ENCODE measurements at regions not wholly inside any gene's neighbourhood (a gene's known extent, or its start where the extent isn't known, plus 50 kb on each side); places are given as distances from the start of the nearest gene placed in this dataset.

DNA sequence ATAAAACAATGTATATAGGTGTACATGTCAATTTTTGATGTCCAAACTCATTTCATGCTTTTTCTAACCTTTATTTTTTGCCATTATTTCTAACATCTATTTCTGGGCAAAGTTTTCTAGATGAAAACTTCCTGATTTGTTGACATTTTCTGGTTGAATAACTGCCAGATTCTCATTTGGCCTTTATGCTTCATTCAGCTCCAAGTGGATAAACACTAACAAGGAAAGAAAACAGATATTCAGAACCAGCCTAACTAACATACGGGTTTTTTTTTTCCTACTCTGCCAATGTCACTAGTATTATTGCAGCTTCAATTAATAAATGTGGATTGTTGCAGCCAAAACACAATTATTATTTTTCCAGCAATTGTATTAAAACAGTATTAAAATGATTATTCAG, 50.9 kb upstream of the RAP1GDS1 start:
- H3K36me3 ChIP-seq (replicated peaks in 1 of 2; ENCODE audit: control insufficient read depth in 1 of 2, insufficient read depth in 2 of 2, low read length in 1 of 2), result no peaks in the 10 kb centered on the region
- no peaks in the 10 kb centered on the region for H4K20me1 ChIP-seq (ENCODE audit: insufficient read depth)
- no peaks in the 10 kb centered on the region for H3K27me3 ChIP-seq (ENCODE audit: insufficient read depth)
- H3K79me2 ChIP-seq (ENCODE audit: insufficient read depth), result no peaks in the 10 kb centered on the region
- H3K4me2 ChIP-seq, result no peak overlapping the region
- H3K4me1 ChIP-seq (ENCODE audit: control insufficient read depth in 1 of 2, insufficient read depth in 2 of 2, low read depth in 1 of 2, low read length in 1 of 2), result no peaks in the 10 kb centered on the region
- H3F3A ChIP-seq (replicated peaks; ENCODE audit: insufficient read depth), result no peaks in the 10 kb centered on the region
- POLR2A ChIA-PET, result no interaction called here
- H3K9me2 ChIP-seq, result no peaks in the 10 kb centered on the region
- 95% methylated on average over 1 of the region's 1 CpG for WGBS (ENCODE audit: low lambda C conversion rate)
- H3K27ac ChIP-seq (ENCODE audit: low read depth in 2 of 2, low read length in 1 of 2), result no peak overlapping the region
- CTCF ChIA-PET, result interaction anchor here (0.7 to 1.2 kb wide), 3 partner anchors 24 to 665 kb away, joined by 3 read pairs; no protein-coding TSS in a partner anchor
- H2AFZ ChIP-seq (ENCODE audit: low read depth), result peak overlapping the region; percentile 47; the same call in 1 of the 2 replicates
- DNase-seq, result no peak
- no peak overlapping the region for H3K9ac ChIP-seq
- TF ChIP-seq TAF1 (IDR thresholded peaks at IDR 0.05; ENCODE audit: borderline replicate concordance, low read depth, low read length) (no peak), NFIC (IDR thresholded peaks at IDR 0.05; ENCODE audit: borderline replicate concordance) (no peak), FOSL2 (IDR thresholded peaks at IDR 0.05; ENCODE audit: borderline replicate concordance, low read depth) (no peak), SMC3 (IDR thresholded peaks at IDR 0.05; ENCODE audit: low read depth, low read length) (no peak), EZH2phosphoT487 (IDR thresholded peaks at IDR 0.05; ENCODE audit: borderline replicate concordance, low read depth) (no peak), RCOR1 (IDR thresholded peaks at IDR 0.05; ENCODE audit: low read length) (no peak), CHD2 (IDR thresholded peaks at IDR 0.05; ENCODE audit: low read length, partially characterized antibody) (no peak), MXI1 (IDR thresholded peaks at IDR 0.05; ENCODE audit: low read depth, low read length) (no peak), JUND (IDR thresholded peaks at IDR 0.05) (no peak)
- TF ChIP-seq, protein P1, sequence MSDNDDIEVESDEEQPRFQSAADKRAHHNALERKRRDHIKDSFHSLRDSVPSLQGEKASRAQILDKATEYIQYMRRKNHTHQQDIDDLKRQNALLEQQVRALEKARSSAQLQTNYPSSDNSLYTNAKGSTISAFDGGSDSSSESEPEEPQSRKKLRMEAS (IDR thresholded peaks at IDR 0.05; ENCODE audit: low read depth), result no peak
- TF ChIP-seq, protein P2, sequence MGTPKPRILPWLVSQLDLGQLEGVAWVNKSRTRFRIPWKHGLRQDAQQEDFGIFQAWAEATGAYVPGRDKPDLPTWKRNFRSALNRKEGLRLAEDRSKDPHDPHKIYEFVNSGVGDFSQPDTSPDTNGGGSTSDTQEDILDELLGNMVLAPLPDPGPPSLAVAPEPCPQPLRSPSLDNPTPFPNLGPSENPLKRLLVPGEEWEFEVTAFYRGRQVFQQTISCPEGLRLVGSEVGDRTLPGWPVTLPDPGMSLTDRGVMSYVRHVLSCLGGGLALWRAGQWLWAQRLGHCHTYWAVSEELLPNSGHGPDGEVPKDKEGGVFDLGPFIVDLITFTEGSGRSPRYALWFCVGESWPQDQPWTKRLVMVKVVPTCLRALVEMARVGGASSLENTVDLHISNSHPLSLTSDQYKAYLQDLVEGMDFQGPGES (IDR thresholded peaks at IDR 0.05; ENCODE audit: low read depth, low read length), result no peak
- TF ChIP-seq, protein P3, sequence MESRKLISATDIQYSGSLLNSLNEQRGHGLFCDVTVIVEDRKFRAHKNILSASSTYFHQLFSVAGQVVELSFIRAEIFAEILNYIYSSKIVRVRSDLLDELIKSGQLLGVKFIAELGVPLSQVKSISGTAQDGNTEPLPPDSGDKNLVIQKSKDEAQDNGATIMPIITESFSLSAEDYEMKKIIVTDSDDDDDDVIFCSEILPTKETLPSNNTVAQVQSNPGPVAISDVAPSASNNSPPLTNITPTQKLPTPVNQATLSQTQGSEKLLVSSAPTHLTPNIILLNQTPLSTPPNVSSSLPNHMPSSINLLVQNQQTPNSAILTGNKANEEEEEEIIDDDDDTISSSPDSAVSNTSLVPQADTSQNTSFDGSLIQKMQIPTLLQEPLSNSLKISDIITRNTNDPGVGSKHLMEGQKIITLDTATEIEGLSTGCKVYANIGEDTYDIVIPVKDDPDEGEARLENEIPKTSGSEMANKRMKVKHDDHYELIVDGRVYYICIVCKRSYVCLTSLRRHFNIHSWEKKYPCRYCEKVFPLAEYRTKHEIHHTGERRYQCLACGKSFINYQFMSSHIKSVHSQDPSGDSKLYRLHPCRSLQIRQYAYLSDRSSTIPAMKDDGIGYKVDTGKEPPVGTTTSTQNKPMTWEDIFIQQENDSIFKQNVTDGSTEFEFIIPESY (IDR thresholded peaks at IDR 0.05; ENCODE audit: borderline replicate concordance, low read depth), result no peak
- no peaks in the 10 kb centered on the region for H3K9me3 ChIP-seq
- no peak overlapping the region for H3K4me3 ChIP-seq (ENCODE audit: low read depth in 2 of 2, low read length in 1 of 2)

DNA sequence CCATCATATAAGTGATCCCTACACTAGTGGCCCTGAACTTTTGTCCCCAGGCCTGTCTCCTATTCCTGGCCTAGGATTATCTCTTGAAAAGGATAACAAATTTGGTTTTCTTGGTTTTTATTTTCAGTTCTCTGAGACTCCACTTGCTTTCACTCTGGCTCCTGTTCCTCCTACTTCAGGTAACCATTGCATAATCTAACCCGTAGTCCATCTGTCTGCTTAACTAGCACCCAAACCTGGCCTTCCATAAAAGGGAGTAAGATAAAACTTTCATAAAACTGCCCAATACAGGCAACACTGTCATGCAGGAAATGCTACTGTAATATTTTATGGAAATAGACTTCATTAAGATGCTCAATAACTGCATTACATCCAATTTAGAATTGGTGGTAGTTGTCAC, 52.1 kb upstream of the RAP1GDS1 start:
- TF ChIP-seq, protein P3 (IDR thresholded peaks at IDR 0.05; ENCODE audit: borderline replicate concordance, low read depth), result no peak
- TF ChIP-seq GABPA (IDR thresholded peaks at IDR 0.05; ENCODE audit: low read depth), result no peak
- TF ChIP-seq, protein P1 (IDR thresholded peaks at IDR 0.05; ENCODE audit: low read depth), result no peak
- Histone ChIP-seq H3K9me2 (no peaks in the 10 kb centered on the region), H3K9me3 (no peaks in the 10 kb centered on the region), H3K9ac (no peak overlapping the region), H3K4me2 (no peak overlapping the region), H3K4me3 (ENCODE audit: low read depth in 2 of 2, low read length in 1 of 2) (no peak overlapping the region), H3K4me1 (ENCODE audit: control insufficient read depth in 1 of 2, insufficient read depth in 2 of 2, low read depth in 1 of 2, low read length in 1 of 2) (no peaks in the 10 kb centered on the region), H2AFZ (ENCODE audit: low read depth) (no peak overlapping the region), H3K79me2 (ENCODE audit: insufficient read depth) (no peaks in the 10 kb centered on the region), H4K20me1 (ENCODE audit: insufficient read depth) (no peaks in the 10 kb centered on the region), H3K27ac (ENCODE audit: low read depth in 2 of 2, low read length in 1 of 2) (no peak overlapping the region), H3F3A (replicated peaks; ENCODE audit: insufficient read depth) (no peaks in the 10 kb centered on the region), H3K27me3 (ENCODE audit: insufficient read depth) (no peaks in the 10 kb centered on the region), H3K36me3 (replicated peaks in 1 of 2; ENCODE audit: control insufficient read depth in 1 of 2, insufficient read depth in 2 of 2, low read length in 1 of 2) (no peaks in the 10 kb centered on the region)
- no peak for DNase-seq
- ChIA-PET CTCF (interaction anchor here (0.6 kb wide), 1 partner anchor 19 kb away, joined by 3 read pairs; no protein-coding TSS in a partner anchor), POLR2A (no interaction called here)
- 96% methylated on average over 1 of the region's 1 CpG for WGBS (ENCODE audit: low lambda C conversion rate)
